SK-N-SH (cell line): ENCODE measurements at regions not wholly inside any gene's neighbourhood (a gene's known extent, or its start where the extent isn't known, plus 50 kb on each side); places are given as distances from the start of the nearest gene placed in this dataset.

Experiments
- CTCF ChIA-PET: fragments of 300-600, 350-600 bp; formaldehyde crosslinking; extraction: SDS; loops from one replicate; lab custom pipeline; 2021; lab: Yijun Ruan, JAX
- POLR2A ChIA-PET: fragments of 350-600 bp; sonication (Branson Sonifier 250); formaldehyde crosslinking; extraction: SDS; loops from one replicate; lab custom pipeline; 2020; ENCODE audit warnings: antibody characterized with exemption, inconsistent platforms; lab: Yijun Ruan, JAX
- DNase-seq: peaks from one replicate; pipeline ENCODE4 v3.0.0; 2012
- H2AFZ ChIP-seq: fragments of 200-600 bp; sonication (generic); 2 replicates; pipeline ENCODE4 v1.8.1; 2016; ENCODE audit warnings: antibody characterized with exemption, mild to moderate bottlenecking, low read depth
- H3F3A ChIP-seq: fragments of 200-600 bp; sonication (generic); replicated peaks from 2 replicates; pipeline ENCODE3; 2016; ENCODE audit warnings: antibody characterized with exemption, mild to moderate bottlenecking; ENCODE audit not compliant: insufficient read depth
- H3K27ac ChIP-seq, 2 experiments: fragments of 200-500 bp in 1 of 2; fragments of 200-600 bp in 1 of 2; sonication (Bioruptor generic) in 1 of 2; sonication (generic), shearing (Covaris generic) in 1 of 2; 2 replicates each; pipeline versions ENCODE4 v1.5.1 to v1.6.1; 2014 to 2016; ENCODE audit warnings: low read depth in 2 of 2, inconsistent platforms in 1 of 2, low read length in 1 of 2, mild to moderate bottlenecking in 1 of 2, mixed read lengths in 1 of 2
- H3K27me3 ChIP-seq: fragments of 200-600 bp; sonication (generic), shearing (Covaris generic); 2 replicates; pipeline ENCODE4 v1.6.1; 2016; ENCODE audit warnings: mixed run types; ENCODE audit not compliant: insufficient read depth
- H3K36me3 ChIP-seq, 2 experiments: fragments of 200-500 bp in 1 of 2; fragments of 200-600 bp in 1 of 2; sonication (Bioruptor generic) in 1 of 2; sonication (generic) in 1 of 2; replicated peaks in 1 of 2; 2 replicates each; pipeline versions ENCODE3 to v1.5.1; 2014 to 2016; ENCODE audit warnings: low read length in 1 of 2, mild to moderate bottlenecking in 1 of 2; ENCODE audit not compliant: insufficient read depth in 2 of 2, control insufficient read depth in 1 of 2
- H3K4me1 ChIP-seq, 2 experiments: fragments of 200-500 bp in 1 of 2; fragments of 200-600 bp in 1 of 2; sonication (Bioruptor generic) in 1 of 2; sonication (generic), shearing (Covaris generic) in 1 of 2; 2 replicates each; pipeline versions ENCODE4 v1.5.1 to v1.6.1; 2014 to 2016; ENCODE audit warnings: low read depth in 1 of 2, low read length in 1 of 2, mixed run types in 1 of 2; ENCODE audit not compliant: insufficient read depth in 2 of 2, control insufficient read depth in 1 of 2
- H3K4me2 ChIP-seq: fragments of 200-600 bp; sonication (generic), shearing (Covaris generic); 2 replicates; pipeline ENCODE4 v1.6.1; 2017; ENCODE audit warnings: mixed run types
- H3K4me3 ChIP-seq, 2 experiments: fragments of 200-500 bp in 1 of 2; fragments of 200-600 bp in 1 of 2; sonication (Bioruptor generic) in 1 of 2; sonication (generic), shearing (Covaris generic) in 1 of 2; 2 replicates each; pipeline versions ENCODE4 v1.5.1 to v1.8.1; 2014 to 2016; ENCODE audit warnings: low read depth in 2 of 2, inconsistent platforms in 1 of 2, low read length in 1 of 2, mild to moderate bottlenecking in 1 of 2, mixed read lengths in 1 of 2, moderate library complexity in 1 of 2
- H3K79me2 ChIP-seq: fragments of 200-600 bp; sonication (generic); 2 replicates; pipeline ENCODE4 v1.8.1; 2017; ENCODE audit warnings: mild to moderate bottlenecking; ENCODE audit not compliant: insufficient read depth
- H3K9ac ChIP-seq: fragments of 200-600 bp; sonication (generic); 2 replicates; pipeline ENCODE4 v1.6.1; 2017; ENCODE audit warnings: mixed run types
- H3K9me2 ChIP-seq: fragments of 200-600 bp; sonication (generic); 2 replicates; pipeline ENCODE4 v1.6.1; 2017; ENCODE audit warnings: mixed run types
- H3K9me3 ChIP-seq: fragments of 200-600 bp; sonication (generic); 2 replicates; pipeline ENCODE4 v1.6.1; 2017; ENCODE audit warnings: mixed run types, mild to moderate bottlenecking, moderate library complexity
- H4K20me1 ChIP-seq: fragments of 200-600 bp; sonication (generic); 2 replicates; pipeline ENCODE4 v1.6.1; 2017; ENCODE audit warnings: mild to moderate bottlenecking, mixed run types; ENCODE audit not compliant: insufficient read depth
- CTCF ChIP-seq: fragments of 200-600 bp; sonication (generic); IDR thresholded peaks from 2 replicates; pipeline ENCODE4 v1.6.1; 2017; ENCODE audit warnings: antibody characterized with exemption, mild to moderate bottlenecking, moderate library complexity
- ELF1 ChIP-seq: IDR thresholded peaks from 2 replicates; pipeline ENCODE4 v1.4.0; 2012
- EP300 ChIP-seq, 2 experiments: IDR thresholded peaks; 2 replicates each; pipeline versions ENCODE4 v1.4.0 to v1.6.1; 2012; ENCODE audit warnings: borderline replicate concordance in 1 of 2, low read depth in 1 of 2, low read length in 1 of 2
- GATA2 ChIP-seq: sonication (generic); formaldehyde crosslinking; IDR thresholded peaks from 2 replicates; pipeline ENCODE4 v1.5.0; 2020; ENCODE audit warnings: mild to moderate bottlenecking, missing genetic modification reagents
- RAD21 ChIP-seq: IDR thresholded peaks from 2 replicates; pipeline ENCODE4 v1.6.1; 2012; ENCODE audit warnings: mild to moderate bottlenecking, low read length
- RCOR1 ChIP-seq: fragments of 150-350 bp; IDR thresholded peaks from 2 replicates; pipeline ENCODE4 v1.6.1; 2017; ENCODE audit warnings: antibody characterized with exemption, low read length
- TAF1 ChIP-seq: IDR thresholded peaks from 2 replicates; pipeline ENCODE4 v1.6.1; 2012; ENCODE audit warnings: low read depth, mild to moderate bottlenecking, low read length, moderate library complexity, borderline replicate concordance
- TCF12 ChIP-seq: IDR thresholded peaks from 2 replicates; pipeline ENCODE4 v1.4.0; 2012
- WGBS: methylation state at CpG from one replicate; pipeline ENCODE4 v1.1.6; 2017; ENCODE audit warnings: low lambda C conversion rate; 5-methylcytosine and 5-hydroxymethylcytosine counted together

- no peak for TF ChIP-seq CTCF
- TF ChIP-seq RCOR1 = no peak
- TF ChIP-seq TCF12 = no peak
- no peak for TF ChIP-seq GATA2 (CRISPR knock-in tag)
Measured at GRCh38 chrX:16268206-16268605, 100.9 kb downstream of the MAGEB17 start (continued).

GRCh38 chrX:16278927-16279326, 111.6 kb downstream of the MAGEB17 start:
- no peak overlapping the region for H3K27ac ChIP-seq
- no peaks in the 10 kb centered on the region for H3K79me2 ChIP-seq
- no peak overlapping the region for H3K4me2 ChIP-seq
- H2AFZ ChIP-seq = no peak overlapping the region
- POLR2A ChIA-PET = no interaction called here
- no peaks in the 10 kb centered on the region for H3K27me3 ChIP-seq
- H3K9ac ChIP-seq = no peak overlapping the region
- H3K4me1 ChIP-seq = no peaks in the 10 kb centered on the region; a peak in 1 of 4 replicates
- no peaks in the 10 kb centered on the region for H3F3A ChIP-seq
- DNase-seq = no peak
- H3K4me3 ChIP-seq = no peak overlapping the region
- CTCF ChIA-PET = no interaction called here
- no peak for TF ChIP-seq TAF1
- no peak for TF ChIP-seq EP300 (IDR thresholded peaks at IDR 0.05; ENCODE audit: borderline replicate concordance in 1 of 2, low read depth in 1 of 2, low read length in 1 of 2)
- peak; percentile 22; the same call in 1 of the 2 replicates for TF ChIP-seq CTCF
- no peaks in the 10 kb centered on the region for H3K9me3 ChIP-seq
- H3K9me2 ChIP-seq = no peaks in the 10 kb centered on the region
- no peaks in the 10 kb centered on the region for H3K36me3 ChIP-seq
- 36% methylated on average over 3 of the region's 3 CpGs for WGBS
- H4K20me1 ChIP-seq = no peaks in the 10 kb centered on the region

- Histone ChIP-seq H3K36me3 (no peaks in the 10 kb centered on the region), H3K4me3 (no peak overlapping the region), H3K9me2 (no peaks in the 10 kb centered on the region), H3K4me1 (no peaks in the 10 kb centered on the region; a peak in 1 of 4 replicates), H3K27me3 (no peaks in the 10 kb centered on the region), H3K4me2 (no peak overlapping the region), H3K79me2 (no peaks in the 10 kb centered on the region), H3K27ac (no peak overlapping the region), H3K9me3 (no peaks in the 10 kb centered on the region), H3F3A (no peaks in the 10 kb centered on the region), H3K9ac (no peak overlapping the region), H4K20me1 (no peaks in the 10 kb centered on the region), H2AFZ (no peak overlapping the region)
- no peak for DNase-seq
- CTCF ChIA-PET = interaction anchor here (1.0 to 1.3 kb wide), 2 partner anchors 8 to 162 kb away, joined by 3 read pairs; no protein-coding TSS in a partner anchor
- WGBS = 6% methylated on average over 2 of the region's 2 CpGs
- TF ChIP-seq ELF1 (no peak), RAD21 (peak; percentile 31; the same call in 1 of the 2 replicates)
- POLR2A ChIA-PET = no interaction called here
Measured at GRCh38 chrX:16282209-16282608, 114.9 kb downstream of the MAGEB17 start.
